ENCODE measurements at regions not wholly inside any gene's neighbourhood (a gene's known extent, or its start where the extent isn't known, plus 50 kb on each side); places are given as distances from the start of the nearest gene placed in this dataset.

DNA sequence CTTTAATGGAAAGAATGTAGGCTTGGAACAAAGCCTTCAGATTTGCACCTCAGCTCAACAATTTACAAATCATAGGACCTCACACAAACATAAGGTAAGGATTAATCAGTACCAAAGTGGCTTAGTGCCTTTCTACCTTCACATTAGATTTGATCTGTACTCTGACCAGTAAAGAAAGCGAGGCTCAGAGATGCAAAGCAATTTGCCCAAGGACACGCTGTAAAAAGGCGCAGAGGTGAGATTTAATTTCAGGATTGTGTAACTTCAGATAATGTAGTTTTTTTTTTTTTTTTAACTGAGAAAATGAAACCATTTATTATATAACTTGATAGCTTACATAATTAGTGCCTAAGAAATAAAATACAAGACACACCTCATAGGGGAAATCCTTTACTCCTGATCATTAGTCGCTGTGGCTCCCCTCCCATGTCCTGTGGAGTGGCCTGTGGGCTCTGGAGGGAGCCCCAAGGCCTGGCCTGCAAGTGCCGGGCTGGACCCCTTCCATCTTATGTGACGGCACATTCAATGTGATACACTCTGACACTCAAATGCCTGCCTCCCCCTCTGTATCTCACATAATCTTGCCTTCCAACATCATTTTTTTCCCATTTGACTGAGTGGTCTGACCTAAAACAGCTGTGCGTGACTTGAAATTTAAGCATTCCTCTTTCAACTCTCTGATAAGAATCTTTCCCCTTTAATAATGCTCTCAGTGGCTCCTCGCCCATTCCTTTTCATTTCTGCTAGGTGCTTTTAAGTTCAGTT, 426.5 kb upstream of the DAB1 start:
- TF ChIP-seq, protein P1, sequence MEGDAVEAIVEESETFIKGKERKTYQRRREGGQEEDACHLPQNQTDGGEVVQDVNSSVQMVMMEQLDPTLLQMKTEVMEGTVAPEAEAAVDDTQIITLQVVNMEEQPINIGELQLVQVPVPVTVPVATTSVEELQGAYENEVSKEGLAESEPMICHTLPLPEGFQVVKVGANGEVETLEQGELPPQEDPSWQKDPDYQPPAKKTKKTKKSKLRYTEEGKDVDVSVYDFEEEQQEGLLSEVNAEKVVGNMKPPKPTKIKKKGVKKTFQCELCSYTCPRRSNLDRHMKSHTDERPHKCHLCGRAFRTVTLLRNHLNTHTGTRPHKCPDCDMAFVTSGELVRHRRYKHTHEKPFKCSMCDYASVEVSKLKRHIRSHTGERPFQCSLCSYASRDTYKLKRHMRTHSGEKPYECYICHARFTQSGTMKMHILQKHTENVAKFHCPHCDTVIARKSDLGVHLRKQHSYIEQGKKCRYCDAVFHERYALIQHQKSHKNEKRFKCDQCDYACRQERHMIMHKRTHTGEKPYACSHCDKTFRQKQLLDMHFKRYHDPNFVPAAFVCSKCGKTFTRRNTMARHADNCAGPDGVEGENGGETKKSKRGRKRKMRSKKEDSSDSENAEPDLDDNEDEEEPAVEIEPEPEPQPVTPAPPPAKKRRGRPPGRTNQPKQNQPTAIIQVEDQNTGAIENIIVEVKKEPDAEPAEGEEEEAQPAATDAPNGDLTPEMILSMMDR (IDR thresholded peaks at IDR 0.05): no peak

GRCh38 chr1:57848406-57848805, 424.5 kb upstream of the DAB1 start:
- TF ChIP-seq, protein P1 (IDR thresholded peaks at IDR 0.05): no peak

- TF ChIP-seq, protein P1 (IDR thresholded peaks at IDR 0.05): no peak
Observed at GRCh38 chr1:57845041-57845440, 421.2 kb upstream of the DAB1 start.

DNA sequence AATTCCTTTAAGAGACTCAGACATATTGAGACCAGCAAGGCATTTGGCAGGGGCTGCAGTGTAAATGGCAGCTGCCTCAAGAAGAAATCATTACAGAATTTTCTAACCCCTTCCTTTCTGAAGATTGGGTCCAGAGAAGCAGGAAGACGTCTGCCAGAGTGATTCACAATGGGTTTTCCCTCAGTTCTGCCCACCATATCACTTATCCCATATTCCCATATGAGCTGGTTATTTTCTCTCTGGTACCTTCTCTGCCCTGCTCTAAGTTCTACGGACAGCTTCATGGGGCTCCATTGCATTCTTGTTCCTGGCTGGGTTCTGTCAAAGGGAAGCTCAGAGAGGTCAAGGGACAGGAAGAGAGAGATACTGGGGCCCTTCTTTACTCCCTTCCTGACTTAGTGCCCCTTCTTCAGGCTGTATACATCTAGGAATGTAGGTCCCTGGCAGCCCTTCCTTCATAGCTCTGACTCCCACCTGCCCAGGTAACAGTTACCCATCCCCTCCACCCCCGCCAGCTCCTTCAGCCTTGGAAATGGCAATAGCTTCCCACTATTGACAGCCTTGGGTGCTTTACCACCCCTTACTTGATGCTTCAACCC, 420.6 kb upstream of the DAB1 start:
- TF ChIP-seq, protein P1 (IDR thresholded peaks at IDR 0.05): no peak

DNA sequence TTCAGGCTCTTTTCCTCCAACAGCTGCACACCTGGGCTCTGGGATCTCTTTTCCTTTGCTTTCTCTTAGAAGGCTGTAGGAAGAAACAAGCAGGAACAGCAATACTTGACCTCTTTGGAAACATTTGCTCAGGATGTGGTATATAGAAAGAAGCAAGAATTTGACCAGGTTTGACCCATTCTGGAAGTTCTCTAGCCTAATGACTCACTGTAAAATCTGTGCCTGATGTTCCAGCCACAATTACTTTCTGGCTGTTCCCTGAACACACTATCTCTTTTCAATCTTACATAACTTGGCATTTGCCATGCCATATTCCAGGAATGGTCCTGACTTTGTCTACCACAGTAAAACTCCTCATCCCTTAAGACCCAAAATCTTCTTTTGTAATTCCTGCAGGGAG, 419.9 kb upstream of the DAB1 start:
- TF ChIP-seq, protein P1 (IDR thresholded peaks at IDR 0.05): no peak

DNA sequence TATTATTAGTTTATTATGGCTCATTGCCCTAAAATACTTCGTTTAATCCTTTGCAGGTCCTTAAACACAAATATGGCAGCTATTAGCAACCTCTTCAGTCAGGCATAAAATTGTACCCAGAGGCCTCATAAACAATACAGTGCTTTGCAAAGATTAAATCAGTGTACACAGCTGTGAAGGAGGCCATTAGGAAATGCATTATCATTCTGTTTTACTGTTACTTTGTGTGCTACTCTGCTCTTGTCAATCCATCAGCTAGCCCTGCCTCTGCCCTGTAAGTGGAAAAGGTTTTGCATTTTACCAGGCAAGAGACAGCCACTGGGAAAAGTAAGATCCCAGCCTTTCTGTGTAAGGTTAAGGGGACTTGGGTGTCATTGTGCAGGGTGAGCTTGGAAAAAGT, 415.7 kb upstream of the DAB1 start:
- TF ChIP-seq, protein P1 (IDR thresholded peaks at IDR 0.05): no peak

- TF ChIP-seq, protein P1 (IDR thresholded peaks at IDR 0.05): no peak
Observed at GRCh38 chr1:57839067-57839466, 415.2 kb upstream of the DAB1 start.
